NCI-H345 treated with DMSO at 0.1 percent for 48 hours (cell line): ENCODE measurements at regions not wholly inside any gene's neighbourhood (a gene's known extent, or its start where the extent isn't known, plus 50 kb on each side); places are given as distances from the start of the nearest gene placed in this dataset.

Experiments used
- DNase-seq: peaks from one replicate; lab custom pipeline; 2025; ENCODE audit not compliant: unreplicated experiment; lab: John Stamatoyannopoulos, UW

DNA sequence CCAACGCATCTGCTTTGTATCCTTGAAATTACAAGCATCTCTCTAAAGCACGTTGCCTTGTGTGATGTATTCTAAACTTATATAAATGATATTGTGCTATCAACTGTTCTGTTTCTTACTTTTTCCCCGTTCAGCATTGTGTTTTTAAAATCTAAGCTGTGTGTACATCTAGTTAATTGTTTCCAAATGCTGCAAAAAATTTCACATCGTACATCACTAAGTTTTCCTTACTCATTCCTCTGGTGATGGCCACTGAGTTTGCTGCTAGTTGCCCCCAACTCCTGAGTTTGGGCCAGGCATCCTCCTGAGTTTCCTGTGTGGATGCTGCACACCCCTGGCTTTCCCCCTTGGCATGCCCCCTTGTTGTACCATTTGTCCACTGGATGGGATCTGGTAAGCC lies 139.7 kb downstream of the MYCN start:
- no peak for DNase-seq

DNA sequence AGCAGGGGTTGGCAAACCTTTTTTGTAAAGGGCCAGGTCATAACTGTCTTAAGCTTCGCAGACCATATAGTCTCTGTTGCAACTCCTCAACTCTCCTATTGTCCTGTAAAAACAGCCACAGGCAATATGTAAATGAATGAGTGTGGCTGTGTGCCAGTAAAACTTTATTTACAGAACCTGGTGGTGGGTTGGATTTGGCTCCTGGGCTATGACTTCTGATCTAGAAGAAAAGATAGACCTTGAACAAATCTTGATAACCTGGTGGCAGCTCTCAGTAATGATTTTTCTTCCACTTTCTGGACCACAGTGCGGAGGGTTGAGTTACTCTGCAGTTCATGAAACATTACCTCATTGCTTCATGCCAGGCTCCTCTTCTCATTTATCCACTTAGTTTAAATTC lies 139.3 kb downstream of the MYCN start:
- DNase-seq = peak; percentile 11

DNA sequence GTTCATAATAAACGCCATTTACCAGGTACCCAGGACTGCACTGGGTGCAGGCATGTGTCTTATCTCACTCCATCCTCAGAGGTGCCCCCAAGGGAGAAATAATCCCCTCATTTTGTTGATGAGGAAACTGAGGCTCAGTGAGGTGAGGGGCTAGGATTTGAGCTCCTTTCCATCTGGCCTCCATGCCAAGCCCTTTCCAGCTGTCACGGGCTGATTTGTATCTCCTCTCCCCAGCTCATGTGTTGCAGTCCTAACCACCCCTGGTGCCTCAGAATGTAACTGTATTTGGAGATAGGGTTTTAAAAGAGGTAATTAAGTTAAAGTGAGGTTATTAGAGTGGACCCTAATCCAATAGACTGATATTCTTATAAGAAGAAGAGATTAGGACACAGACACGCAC lies 137.3 kb downstream of the MYCN start:
- DNase-seq = no peak

DNA sequence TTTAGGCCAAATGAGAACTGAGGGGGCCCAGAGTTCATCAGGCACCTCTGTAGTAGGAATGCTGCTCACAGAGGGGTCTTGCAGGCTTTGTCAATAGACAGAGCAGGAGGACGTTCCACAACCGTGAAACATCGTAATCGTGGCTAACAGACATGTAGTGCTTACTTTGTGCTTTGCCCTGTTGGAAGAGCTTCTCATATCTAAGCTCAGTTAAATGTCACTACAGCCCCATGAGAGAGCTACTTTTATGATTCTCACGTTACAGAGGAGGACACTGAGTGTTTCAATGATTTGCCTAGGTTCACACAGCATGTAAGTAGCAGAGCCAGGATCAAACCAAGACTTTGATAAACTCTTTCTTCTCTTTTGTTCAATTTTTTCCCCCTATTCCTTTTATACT lies 136.6 kb downstream of the MYCN start:
- no peak for DNase-seq

DNA sequence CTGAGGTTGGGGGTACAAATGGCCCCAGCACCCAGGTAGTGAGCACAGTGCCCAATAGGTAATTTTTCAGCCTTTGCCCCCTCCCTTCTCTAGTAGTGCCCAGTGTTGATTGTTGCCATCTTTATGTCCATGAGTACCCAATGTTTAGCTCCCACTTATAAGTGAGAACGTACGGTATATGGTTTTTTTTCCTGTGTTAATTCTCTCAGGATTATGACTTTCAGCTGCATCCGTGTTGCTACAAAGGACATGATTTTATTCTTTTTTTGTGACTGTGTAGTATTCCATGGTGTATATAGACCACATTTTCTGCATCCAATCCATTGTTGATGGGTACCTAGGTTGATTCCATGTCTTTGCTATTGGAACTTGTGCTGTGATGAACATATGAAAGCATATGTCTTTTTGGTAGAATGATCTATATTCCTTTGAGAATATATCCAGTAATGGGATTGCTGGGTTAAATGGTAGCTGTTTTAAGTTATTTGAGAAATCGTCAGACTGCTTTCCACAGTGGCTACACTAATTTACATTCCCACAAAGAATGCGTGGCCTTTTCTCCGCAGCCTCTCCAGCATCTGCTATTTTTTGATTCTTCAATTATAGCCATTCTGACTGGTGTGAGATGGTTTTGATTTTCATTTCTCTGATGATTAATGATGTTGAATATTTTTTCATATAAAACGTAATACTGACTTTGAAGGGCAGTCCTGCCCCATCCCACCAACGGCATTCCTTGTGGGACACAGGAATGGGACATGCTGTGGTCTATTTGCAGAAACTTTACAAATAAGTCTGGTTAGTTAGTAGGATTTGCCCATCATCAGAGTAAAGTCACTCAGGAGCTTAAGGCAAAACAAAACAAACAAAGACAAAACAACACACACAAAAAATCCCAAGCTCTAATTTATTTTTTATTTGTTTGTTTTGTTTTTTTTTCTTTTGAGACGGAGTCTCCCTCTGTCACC lies 135.0 kb downstream of the MYCN start:
- DNase-seq = no peak

DNA sequence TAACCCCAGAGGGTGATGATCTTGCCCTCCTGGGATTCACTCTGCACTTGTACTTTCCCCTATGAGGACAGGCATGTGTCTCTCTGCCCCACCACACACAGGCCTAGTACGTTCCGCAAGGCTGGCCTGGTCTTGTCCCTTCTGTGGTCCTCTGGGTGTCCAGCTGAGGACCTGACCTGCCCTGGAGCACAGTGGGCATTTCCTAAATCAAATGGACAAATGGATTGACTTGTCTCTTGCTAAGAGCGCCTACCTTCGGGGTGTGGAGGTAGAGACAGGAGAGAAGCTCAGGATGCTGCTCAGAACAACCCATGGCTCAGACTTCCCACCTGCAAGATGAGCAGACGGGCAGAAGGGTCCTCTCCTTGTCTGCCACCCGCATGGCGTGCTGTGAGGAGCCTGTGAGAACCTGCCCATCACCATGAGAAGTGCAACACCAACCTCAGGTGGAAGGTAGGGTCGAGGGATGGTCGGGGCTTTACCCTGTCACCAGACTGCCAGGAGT lies 133.6 kb downstream of the MYCN start:
- no peak for DNase-seq

DNA sequence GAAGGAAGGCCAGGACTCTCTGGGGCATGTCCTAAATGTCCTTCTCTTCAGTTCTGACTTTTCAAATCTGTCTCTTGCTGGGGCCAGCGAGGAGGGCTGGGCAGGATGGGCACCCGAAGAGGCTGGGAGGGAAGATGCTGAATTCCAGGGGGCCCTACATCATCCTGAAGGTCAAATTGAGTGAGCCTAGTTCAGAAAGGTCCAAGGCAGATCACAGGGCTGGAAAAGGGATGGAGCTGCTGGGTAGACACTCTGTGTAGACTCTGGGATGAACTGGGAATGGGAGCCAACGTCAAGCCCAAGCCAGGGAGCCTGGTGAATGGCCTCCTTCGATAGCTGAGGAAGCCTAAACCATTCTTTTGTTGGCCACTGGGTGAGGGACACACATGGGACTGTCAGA lies 133.1 kb downstream of the MYCN start:
- no peak for DNase-seq

DNA sequence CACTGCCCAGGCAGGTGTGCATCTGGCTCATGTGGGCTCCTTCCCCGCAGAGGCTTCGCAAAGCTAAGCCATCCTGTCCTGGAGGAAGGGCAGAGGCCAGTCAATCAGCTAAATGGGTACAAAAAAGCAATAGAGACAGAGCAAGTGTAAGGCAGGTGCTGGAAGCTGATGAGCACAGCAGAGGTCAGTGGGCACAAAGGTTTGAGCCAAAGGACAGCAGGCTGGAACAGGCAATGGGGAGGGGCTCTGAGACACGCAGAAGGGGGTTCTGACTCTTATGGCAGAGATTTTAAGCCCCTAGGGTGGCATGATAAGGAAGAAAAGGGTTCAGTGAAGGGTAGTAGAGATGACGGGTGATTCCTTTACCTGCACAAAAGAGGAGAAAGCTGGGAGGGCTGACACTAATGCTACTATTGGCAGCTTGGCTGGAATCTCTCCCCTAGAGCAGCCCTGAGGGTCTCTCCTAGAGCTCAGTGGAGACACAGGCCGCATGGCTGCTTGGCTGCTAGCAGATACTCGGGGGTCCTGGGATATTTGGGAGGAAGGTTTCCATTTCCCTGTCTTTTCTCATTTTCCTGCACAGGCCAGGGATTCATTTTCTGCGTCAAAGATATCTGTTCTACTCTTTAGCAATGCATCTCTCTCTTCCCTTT lies 132.4 kb downstream of the MYCN start:
- DNase-seq = no peak

DNA sequence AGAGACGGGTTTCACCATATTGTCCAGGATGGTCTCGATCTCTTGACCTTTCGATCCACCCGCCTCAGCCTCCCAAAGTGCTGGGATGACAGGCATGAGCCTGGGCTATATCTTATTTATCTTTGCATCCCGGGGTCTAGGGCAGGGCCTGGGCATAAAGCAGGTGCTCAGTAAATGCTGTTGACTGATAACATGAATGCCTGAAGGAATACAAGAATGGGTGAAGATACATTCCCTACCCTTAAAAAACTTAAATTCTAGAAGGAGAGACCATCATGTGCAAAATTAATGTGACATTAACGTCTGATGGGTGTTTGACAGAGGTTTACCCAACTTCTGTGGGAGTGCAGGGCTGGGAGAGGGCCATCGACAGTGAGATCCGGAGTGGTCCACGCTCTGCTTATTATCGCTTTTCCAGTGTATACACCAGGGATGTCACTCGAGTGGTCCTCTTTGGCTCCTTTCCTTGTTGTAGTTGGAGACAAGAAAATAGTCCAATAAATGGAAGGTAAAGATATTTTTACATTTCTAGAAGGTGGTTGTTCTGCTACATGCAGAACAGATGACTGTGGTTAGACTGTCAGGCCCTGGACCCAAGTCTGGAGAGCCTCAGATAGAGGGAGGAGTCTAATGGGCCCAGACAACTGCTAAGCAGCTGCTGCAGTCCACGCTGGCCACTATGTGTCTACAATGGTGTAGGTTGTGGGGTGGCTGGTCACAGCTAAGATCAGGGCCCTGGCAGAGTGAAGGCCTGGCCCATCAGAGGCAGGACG lies 131.7 kb downstream of the MYCN start:
- DNase-seq = no peak

DNA sequence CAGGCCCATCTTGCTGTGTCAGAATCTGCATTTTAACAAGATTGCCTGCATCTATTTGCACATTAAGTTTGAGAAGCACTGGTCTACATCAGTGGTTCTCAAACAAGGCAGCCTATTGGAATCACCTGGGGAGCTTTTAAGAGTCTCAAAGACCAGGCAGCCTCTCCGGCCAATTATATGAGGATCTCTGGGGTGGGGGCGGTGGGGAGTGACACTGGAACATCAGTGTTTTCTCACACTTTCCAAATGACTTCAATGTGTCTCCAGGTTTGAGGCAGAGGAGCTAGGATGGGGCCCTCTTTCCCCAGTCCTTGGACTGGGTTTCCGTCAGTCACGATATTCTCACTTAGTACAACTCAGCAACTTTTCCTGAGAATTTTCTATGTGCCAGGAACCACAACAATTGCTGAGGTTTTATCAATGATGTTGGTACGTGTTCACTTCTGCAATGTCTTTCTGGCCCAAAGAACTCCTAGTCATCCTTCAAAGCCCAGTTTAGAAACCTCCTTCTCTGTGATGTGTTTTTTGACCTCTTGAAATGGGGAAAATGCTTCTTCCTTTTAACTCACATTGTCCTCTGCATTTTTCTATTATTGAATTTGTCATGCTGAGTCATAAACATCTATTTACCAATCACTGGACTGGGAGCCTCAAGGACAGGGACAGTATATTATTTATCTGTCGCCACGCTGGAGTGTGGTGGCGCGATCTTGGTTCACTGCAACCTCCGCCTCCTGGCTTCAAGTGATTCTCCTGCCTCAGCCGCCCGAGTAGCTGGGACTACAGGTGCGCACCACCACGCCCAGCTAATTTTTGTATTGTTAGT lies 130.9 kb downstream of the MYCN start:
- DNase-seq = no peak

DNA sequence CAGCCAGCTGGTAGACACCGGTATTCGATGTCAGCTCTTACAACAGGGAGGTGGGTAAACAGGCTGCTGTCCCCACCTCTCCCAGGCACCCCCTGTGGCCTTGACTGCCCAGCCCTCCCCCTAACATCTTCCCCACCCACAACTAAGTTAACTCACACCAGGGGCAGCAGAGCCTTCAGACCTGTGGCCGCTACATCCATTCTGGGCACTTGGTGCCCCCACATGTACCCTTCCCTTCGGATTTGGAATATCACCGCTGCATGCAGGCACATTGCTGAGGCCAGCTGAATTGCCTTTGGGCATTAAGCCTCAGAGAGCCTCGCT lies 130.3 kb downstream of the MYCN start:
- DNase-seq = no peak

DNA sequence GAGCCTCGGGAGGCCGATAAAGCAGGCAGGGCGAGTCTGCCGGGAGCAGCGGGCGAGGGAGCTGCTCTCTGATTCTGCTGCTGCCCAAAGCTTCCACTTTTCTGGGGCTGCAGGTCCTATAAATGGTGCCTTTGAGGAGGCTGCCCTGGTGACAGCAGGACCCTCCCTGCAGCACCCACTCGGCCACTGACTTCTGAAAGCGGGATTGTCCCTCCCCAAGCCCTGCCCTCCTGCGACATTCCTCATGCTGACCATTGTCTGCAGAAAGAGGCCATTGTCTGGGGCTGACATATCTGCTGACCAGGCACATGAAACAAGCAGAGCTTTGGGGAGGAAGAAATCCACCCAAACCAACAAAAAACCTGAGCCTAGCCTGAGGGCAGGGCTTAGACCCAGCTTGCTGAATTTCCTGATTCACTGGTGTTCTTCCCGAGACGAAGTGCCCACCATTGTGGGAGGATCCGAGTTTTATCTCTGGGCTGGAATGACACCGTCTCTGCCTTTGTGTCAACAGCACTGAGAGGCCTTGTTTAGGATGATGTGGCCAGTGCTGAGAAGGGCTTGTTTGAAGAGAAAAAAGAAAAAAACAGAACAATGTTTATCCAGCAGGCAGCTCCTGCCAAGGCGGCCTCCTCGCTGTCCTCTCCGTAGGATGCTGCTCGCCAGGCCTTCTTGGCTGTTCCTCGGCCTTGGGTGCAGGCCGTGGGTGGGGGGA lies 129.7 kb downstream of the MYCN start:
- no peak for DNase-seq

DNA sequence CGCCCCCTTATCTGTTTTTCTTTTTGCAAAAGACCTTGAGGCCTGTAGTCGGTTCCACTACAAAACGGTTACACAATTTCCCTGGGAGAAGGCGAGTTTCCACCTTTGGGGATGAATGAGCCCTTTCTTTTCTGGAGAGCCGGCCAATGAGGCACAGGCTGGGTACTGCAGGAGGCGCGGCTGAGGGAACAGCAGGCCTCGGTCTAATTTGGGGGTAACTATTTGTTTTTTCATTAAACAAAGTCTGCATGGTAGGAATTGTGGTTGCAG lies 129.2 kb downstream of the MYCN start:
- DNase-seq = no peak

DNA sequence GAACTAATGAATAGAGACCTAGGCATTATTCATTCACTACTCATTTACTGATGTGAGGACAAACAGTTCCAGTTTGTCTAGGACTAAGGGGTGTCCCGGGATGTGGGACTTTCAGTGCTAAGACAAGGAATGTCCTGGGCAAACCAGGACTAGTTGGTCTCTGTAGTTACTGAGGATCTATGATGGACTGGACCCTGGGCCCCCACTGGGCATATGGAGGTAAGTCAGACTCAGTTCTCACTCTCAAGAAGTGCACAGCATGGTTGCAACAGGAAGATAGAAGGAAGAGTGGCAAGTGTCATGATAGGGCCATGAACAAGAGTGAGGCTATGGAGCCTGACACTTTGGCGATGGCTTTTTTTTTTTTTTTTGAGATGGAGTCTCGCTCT lies 128.2 kb downstream of the MYCN start:
- no peak for DNase-seq

DNA sequence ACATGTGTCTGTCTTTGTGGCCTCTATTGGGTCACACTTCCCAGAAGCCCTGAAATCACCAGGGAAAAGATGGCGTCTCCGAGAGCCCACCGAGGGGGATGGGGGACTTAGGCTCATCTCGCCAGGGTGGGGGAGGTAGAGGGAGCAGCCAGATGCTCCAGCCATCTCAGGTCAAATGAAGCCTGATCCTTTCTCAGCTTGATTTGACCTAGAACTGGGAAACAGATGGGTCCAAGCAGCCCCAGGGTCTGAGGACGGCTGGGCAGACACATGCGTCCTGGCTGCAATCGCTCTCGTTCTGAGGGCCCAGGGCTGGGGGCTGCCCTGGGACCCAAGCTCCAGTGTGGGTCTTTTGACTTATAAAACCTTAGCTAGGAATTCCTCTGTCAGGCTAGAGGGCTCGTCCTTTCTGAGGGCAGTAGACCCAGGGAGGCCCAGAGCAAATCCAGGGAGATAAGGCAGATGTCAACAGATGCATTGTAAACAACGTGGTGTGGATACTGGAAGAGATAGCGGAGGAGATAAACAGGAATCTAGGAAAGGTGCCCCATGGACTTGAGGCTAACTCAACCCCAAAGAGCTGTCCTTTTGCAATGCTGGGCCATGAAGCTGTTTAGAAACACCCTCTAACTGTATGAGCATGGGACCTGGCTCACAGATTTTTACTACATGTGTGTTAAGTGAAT lies 127.7 kb downstream of the MYCN start:
- no peak for DNase-seq

DNA sequence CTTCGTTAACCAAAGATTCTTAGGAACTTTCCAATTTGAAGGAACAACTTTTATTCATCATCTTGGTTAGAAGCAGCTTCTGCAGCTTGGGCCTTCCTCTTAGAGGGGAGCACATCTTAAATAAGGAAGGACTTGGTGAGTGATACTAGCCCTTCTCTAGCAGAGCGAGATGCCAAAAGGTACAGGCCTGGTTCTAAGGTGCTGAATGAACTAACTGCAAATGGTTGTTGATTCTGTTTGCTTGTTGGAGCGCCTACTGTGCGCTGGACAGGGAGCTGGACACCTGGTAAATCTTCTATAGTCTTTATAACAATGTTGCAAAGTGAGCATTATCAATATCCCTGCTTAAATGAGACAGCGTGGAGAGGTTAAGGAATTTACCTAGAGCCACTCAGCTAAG lies 127.1 kb downstream of the MYCN start:
- no peak for DNase-seq

DNA sequence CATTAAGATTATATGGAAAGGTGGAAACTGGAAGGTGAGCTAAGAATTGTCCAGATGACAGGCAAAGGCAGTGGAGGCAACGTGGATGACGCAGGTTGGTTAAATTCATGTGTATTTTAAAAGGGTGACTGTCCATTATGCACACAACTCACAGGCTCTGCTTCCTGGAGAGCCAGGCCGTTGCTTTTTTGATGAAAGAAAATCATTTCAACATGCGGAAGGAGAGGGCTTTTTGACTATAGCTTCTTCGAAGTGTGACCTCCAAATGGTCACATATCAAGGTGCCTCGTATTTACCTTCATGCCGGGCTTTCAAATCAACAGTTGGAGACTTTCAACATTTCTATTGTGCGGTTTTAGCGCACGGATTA lies 126.7 kb downstream of the MYCN start:
- no peak for DNase-seq

DNA sequence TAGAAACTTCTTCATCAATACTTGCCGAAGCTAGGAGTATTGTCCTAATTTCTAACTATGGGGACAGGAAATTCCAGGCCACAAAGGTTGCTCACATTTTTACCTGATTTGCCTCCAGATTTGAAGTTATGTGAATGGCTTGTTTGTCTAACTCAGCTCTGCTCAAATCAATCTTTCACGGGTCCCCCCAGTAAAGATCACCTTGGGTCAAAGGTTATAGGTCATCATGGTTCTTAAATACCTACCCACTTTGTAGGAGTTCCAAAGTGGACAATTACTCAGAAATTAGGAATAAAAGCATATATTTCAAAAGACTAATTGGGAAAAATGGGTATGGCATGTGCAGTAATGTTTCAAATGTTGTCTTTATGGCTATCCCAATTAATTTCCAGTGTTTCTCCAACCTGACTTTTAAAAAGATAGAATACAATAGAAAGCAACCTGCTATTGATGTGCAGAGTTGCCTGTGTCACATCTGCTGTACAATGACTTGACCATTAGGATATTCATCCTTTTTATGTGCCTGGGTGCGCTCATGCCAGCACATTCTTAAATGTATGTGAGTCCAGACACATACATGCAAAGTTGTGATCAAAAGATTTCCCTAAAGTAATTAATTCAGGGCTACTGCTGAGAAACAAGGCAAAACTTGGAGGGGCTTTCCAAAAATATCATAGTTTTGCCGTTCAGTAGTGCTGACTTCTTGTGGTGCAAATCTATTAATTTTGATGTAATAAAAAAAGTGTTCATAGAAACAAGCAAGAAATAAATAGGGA lies 126.1 kb downstream of the MYCN start:
- DNase-seq = no peak
